Muscle of leg (tissue), 3 donors: ENCODE measurements at regions not wholly inside any gene's neighbourhood (a gene's known extent, or its start where the extent isn't known, plus 50 kb on each side); places are given as distances from the start of the nearest gene placed in this dataset.
A peak's percentile ranks its signal among the peaks of the same experiment; 100 is the strongest.
"Not testable (repeated sequence)": the region's sequence is repeated elsewhere in the genome, so short reads cannot be mapped to it uniquely, and the experiment has no call there.

ENCODE experiments used
- DNase-seq: peaks from one replicate; pipeline ENCODE4 v3.0.0; 2013
- H3K27ac ChIP-seq: one replicate; pipeline ENCODE4 v1.5.1; 2013; ENCODE audit warnings: mild to moderate bottlenecking, low read length, control low read depth
- H3K27me3 ChIP-seq: one replicate; pipeline ENCODE4 v1.6.1; 2013; ENCODE audit warnings: low read length; ENCODE audit not compliant: control insufficient read depth, insufficient read depth
- H3K36me3 ChIP-seq: one replicate; pipeline ENCODE4 v1.6.1; 2013; ENCODE audit warnings: low read length; ENCODE audit not compliant: control insufficient read depth, insufficient read depth
- H3K4me1 ChIP-seq: one replicate; pipeline ENCODE4 v1.6.1; 2013; ENCODE audit warnings: low read length; ENCODE audit not compliant: control insufficient read depth, insufficient read depth
- H3K4me3 ChIP-seq: one replicate; pipeline ENCODE4 v1.5.1; 2013; ENCODE audit warnings: low read length, control low read depth
- H3K9me3 ChIP-seq: replicated peaks from 2 replicates; pipeline ENCODE4 v1.6.1; 2013; ENCODE audit warnings: low read depth, low read length; ENCODE audit not compliant: control insufficient read depth
- WGBS: methylation state at CpG from one replicate; pipeline ENCODE4 v1.1.5; 2013; ENCODE audit warnings: missing lambda C conversion rate; ENCODE audit not compliant: insufficient coverage; 5-methylcytosine and 5-hydroxymethylcytosine counted together

DNA sequence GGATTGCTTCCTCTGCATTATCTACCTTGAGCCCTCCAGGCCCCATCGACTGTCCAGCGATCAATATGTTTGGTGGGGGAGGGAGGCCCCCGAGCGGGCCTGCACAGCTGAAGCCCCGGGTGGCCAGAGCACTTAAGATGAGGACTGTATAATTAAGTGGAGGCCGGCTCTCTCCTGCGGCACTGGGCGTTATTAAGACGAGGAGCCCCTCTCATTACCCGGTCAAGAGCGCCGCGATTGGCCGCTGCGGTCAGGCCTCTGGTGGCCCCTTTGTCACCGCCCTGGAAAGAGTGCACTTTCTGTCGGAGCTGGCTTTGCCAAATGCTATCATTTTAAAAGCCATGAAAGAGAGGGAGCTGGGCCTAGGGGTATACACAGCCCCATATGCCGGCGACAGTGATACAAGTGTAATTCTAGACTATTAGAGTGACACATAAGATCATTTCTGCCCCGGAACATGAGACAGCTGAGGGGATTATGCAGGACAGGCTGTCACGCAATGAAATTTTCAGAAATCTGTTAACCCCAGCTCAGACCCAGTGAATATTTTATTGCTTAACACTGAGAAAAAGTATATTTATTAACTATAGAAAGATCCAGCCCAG lies 106.3 kb upstream of the IRX1 start:
- WGBS = 29% methylated on average over 15 of the region's 21 CpGs
- H3K27ac ChIP-seq = no peak overlapping the region
- DNase-seq = peak; percentile 9
- H3K4me1 ChIP-seq = peaks cover 8% of the 10 kb centered on the region
- no peaks in the 10 kb centered on the region for H3K36me3 ChIP-seq
- peaks cover 2% of the 10 kb centered on the region for H3K27me3 ChIP-seq
- H3K9me3 ChIP-seq = no peaks in the 10 kb centered on the region
- no peak overlapping the region for H3K4me3 ChIP-seq

DNA sequence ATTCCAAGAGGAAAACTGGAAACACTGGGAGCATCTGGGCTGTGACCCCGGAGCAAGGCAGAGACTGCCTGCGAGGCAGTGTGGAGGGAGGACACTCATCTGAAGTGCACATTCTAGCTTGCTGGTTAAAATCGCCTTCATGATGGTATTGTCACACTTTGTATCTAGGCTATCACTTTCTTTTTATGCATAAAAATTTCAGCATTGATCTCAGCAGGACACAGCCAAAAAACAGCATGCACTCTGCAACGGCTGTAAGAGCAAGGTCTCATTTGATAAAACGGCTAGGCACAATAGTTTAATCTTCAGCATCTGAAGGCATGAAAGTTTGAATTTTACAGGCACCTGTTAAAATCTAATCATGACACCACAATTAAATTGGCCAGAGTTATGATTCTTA lies 110.8 kb upstream of the IRX1 start:
- no peak for DNase-seq
- Histone ChIP-seq H3K4me1 (peaks cover 7% of the 10 kb centered on the region), H3K27ac (no peak overlapping the region), H3K27me3 (peaks cover 2% of the 10 kb centered on the region), H3K9me3 (no peaks in the 10 kb centered on the region), H3K36me3 (no peaks in the 10 kb centered on the region), H3K4me3 (no peak overlapping the region)
- WGBS = 26% methylated on average over 4 of the region's 5 CpGs

GRCh38 chr5:3481175-3481574 lies 114.5 kb upstream of the IRX1 start:
- WGBS = 29% methylated on average over 2 of the region's 3 CpGs
- no peaks in the 10 kb centered on the region for H3K9me3 ChIP-seq
- H3K4me1 ChIP-seq = no peaks in the 10 kb centered on the region
- no peaks in the 10 kb centered on the region for H3K36me3 ChIP-seq
- no peak overlapping the region for H3K27ac ChIP-seq
- H3K4me3 ChIP-seq = no peak overlapping the region
- no peaks in the 10 kb centered on the region for H3K27me3 ChIP-seq
- DNase-seq = no peak

GRCh38 chr5:3475674-3476073 lies 120.0 kb upstream of the IRX1 start:
- Histone ChIP-seq H3K27ac (no peak overlapping the region), H3K36me3 (no peaks in the 10 kb centered on the region), H3K4me3 (no peak overlapping the region), H3K9me3 (no peaks in the 10 kb centered on the region), H3K27me3 (no peaks in the 10 kb centered on the region), H3K4me1 (no peaks in the 10 kb centered on the region)
- WGBS = no CpG with 5 or more reads among the region's 1 CpG
- no peak for DNase-seq

DNA sequence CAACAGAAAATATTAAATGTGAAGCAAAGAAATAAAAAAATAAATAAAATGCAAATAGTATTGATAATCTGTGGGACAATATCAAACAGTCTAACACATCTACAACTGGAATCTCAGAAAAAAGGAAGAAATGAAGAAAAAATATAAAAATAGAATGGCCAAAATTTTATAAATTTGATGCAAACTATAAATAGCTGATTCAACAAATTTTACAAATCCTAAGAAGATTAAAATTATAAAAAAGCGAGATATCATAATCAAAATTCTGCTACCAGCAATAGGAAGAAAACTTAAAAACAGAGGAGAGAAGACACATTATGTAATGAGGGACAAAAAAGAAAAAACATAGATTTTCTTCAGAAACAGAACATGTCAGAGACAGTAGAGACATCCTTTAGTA lies 129.2 kb upstream of the IRX1 start:
- Histone ChIP-seq H3K4me1 (no peaks in the 10 kb centered on the region), H3K4me3 (no peak overlapping the region), H3K9me3 (no peaks in the 10 kb centered on the region), H3K36me3 (no peaks in the 10 kb centered on the region), H3K27me3 (no peaks in the 10 kb centered on the region), H3K27ac (no peak overlapping the region)
- no peak for DNase-seq
- no CpG with 5 or more reads among the region's 1 CpG for WGBS

GRCh38 chr5:3460416-3460815 lies 135.2 kb upstream of the IRX1 start:
- DNase-seq = no peak

GRCh38 chr5:3456121-3456681 lies 139.4 kb upstream of the IRX1 start:
- 65% methylated on average over 8 of the region's 14 CpGs for WGBS
- DNase-seq = no peak
- no peaks in the 10 kb centered on the region for H3K9me3 ChIP-seq

More at GRCh38 chr5:3460416-3460815, 135.2 kb upstream of the IRX1 start:
- H3K27me3 ChIP-seq = no peaks in the 10 kb centered on the region
- H3K4me3 ChIP-seq = no peak overlapping the region
- no CpG with 5 or more reads among the region's 2 CpGs for WGBS
- H3K27ac ChIP-seq = no peak overlapping the region
- H3K4me1 ChIP-seq = no peaks in the 10 kb centered on the region
- no peaks in the 10 kb centered on the region for H3K9me3 ChIP-seq
- H3K36me3 ChIP-seq = no peaks in the 10 kb centered on the region

DNA sequence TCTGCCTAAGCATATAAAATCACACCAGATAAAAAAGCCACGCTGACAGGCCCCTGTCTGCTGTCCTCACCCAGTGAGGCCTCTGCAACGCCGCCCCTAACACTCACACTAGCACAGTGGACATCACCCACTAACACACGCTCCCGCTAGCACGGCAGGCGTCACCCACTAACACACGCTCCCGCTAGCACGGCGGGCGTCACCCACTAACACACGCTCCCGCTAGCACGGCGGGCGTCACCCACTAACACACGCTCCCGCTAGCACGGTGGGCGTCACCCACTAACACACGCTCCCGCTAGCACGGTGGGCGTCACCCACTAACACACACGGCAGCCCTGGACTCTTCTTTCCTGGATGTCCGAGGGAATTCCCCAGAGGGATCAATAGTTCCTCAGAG lies 141.6 kb upstream of the IRX1 start:
- H3K4me1 ChIP-seq, H3K27me3 ChIP-seq, H3K9me3 ChIP-seq, H3K4me3 ChIP-seq, H3K27ac ChIP-seq, DNase-seq, H3K36me3 ChIP-seq: not testable (repeated sequence)
- WGBS = 90% methylated on average over 24 of the region's 27 CpGs

More at GRCh38 chr5:3456121-3456681, 139.4 kb upstream of the IRX1 start:
- no peaks in the 10 kb centered on the region for H3K27me3 ChIP-seq
- no peaks in the 10 kb centered on the region for H3K36me3 ChIP-seq
- no peak overlapping the region for H3K4me3 ChIP-seq
- H3K4me1 ChIP-seq = no peaks in the 10 kb centered on the region
- H3K27ac ChIP-seq = no peak overlapping the region

DNA sequence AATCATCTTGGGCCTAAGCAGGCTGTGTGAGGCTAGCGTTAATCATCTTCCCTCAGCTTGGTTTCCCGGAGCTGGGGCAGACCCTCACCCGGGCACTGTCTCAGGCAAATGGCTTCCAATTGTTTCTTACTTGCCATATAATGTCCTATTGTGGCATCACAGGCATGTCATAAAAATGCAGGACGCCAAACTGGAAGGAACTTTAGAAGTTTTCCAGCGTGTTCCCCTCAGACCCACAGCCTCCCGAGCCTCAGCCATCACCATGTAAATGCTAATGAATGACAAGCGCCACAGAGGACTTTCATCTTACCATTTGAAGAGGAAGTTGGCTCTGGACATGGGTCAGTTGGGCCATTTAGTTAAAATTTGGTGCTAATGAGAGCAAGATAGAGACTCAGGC lies 143.0 kb upstream of the IRX1 start:
- Histone ChIP-seq H3K36me3 (no peaks in the 10 kb centered on the region), H3K9me3 (peaks cover 4% of the 10 kb centered on the region), H3K4me3 (no peak overlapping the region), H3K4me1 (no peaks in the 10 kb centered on the region), H3K27me3 (no peaks in the 10 kb centered on the region), H3K27ac (no peak overlapping the region)
- 96% methylated on average over 3 of the region's 7 CpGs for WGBS
- no peak for DNase-seq

GRCh38 chr5:3451961-3452360 lies 143.7 kb upstream of the IRX1 start:
- WGBS = 96% methylated on average over 7 of the region's 10 CpGs
- Histone ChIP-seq H3K36me3 (no peaks in the 10 kb centered on the region), H3K27ac (no peak overlapping the region), H3K9me3 (peaks cover 7% of the 10 kb centered on the region), H3K4me1 (no peaks in the 10 kb centered on the region), H3K27me3 (no peaks in the 10 kb centered on the region), H3K4me3 (no peak overlapping the region)
- DNase-seq = no peak

- Histone ChIP-seq H3K27ac (no peak overlapping the region), H3K4me1 (no peaks in the 10 kb centered on the region), H3K36me3 (no peaks in the 10 kb centered on the region), H3K4me3 (no peak overlapping the region), H3K27me3 (no peaks in the 10 kb centered on the region), H3K9me3 (peaks cover 7% of the 10 kb centered on the region)
- DNase-seq = no peak
- 94% methylated on average over 2 of the region's 4 CpGs for WGBS
These were observed 146.2 kb upstream of the IRX1 start for GRCh38 chr5:3449481-3449880.
